GM03348 (cell line): ENCODE measurements at regions not wholly inside any gene's neighbourhood (a gene's known extent, or its start where the extent isn't known, plus 50 kb on each side); places are given as distances from the start of the nearest gene placed in this dataset.
A peak's percentile ranks its signal among the peaks of the same experiment; 100 is the strongest.

ENCODE experiments used
- DNase-seq: peaks from one replicate; pipeline ENCODE4 v3.0.0; 2012; ENCODE audit warnings: low spot score

- DNase-seq, result no peak
Measured at GRCh38 chr9:89999176-89999533, 394.3 kb downstream of the GADD45G start.

GRCh38 chr9:89999534-90000370 is 394.9 kb downstream of the GADD45G start:
- peak; percentile 45 for DNase-seq

GRCh38 chr9:90000925-90001324 is 396.1 kb downstream of the GADD45G start:
- DNase-seq, result no peak

- DNase-seq, result no peak
Measured at GRCh38 chr9:90001747-90002146, 396.9 kb downstream of the GADD45G start.

GRCh38 chr9:90002397-90003271 is 397.8 kb downstream of the GADD45G start:
- DNase-seq, result no peak

GRCh38 chr9:90005388-90005787 is 400.6 kb downstream of the GADD45G start:
- no peak for DNase-seq

GRCh38 chr9:90007516-90008440 is 403.0 kb downstream of the GADD45G start:
- peak; percentile 68 for DNase-seq

GRCh38 chr9:90009447-90009846 is 404.6 kb downstream of the GADD45G start:
- no peak for DNase-seq

GRCh38 chr9:90010793-90011192 is 406.0 kb downstream of the GADD45G start:
- no peak for DNase-seq

GRCh38 chr9:90012949-90013348 is 408.1 kb downstream of the GADD45G start:
- DNase-seq, result no peak

- DNase-seq, result no peak
Measured at GRCh38 chr9:90013778-90014177, 409.0 kb downstream of the GADD45G start.

- no peak for DNase-seq
Measured at GRCh38 chr9:90014421-90014820, 409.6 kb downstream of the GADD45G start.

- DNase-seq, result no peak
Measured at GRCh38 chr9:90016272-90016671, 411.5 kb downstream of the GADD45G start.

- DNase-seq, result no peak
Measured at GRCh38 chr9:90017679-90018078, 412.9 kb downstream of the GADD45G start.

GRCh38 chr9:90018688-90019087 is 413.9 kb downstream of the GADD45G start:
- DNase-seq, result no peak

GRCh38 chr9:90019626-90020025 is 414.8 kb downstream of the GADD45G start:
- DNase-seq, result no peak

GRCh38 chr9:90020276-90020871 is 415.6 kb downstream of the GADD45G start:
- DNase-seq, result no peak

- DNase-seq, result no peak
Measured at GRCh38 chr9:90021216-90021906, 416.5 kb downstream of the GADD45G start.

- no peak for DNase-seq
Measured at GRCh38 chr9:90022474-90022873, 417.7 kb downstream of the GADD45G start.

GRCh38 chr9:90023861-90024260 is 419.0 kb downstream of the GADD45G start:
- DNase-seq, result no peak

- DNase-seq, result no peak
Measured at GRCh38 chr9:90024409-90024808, 419.6 kb downstream of the GADD45G start.
